Right lobe of liver (tissue), 6 donors: ENCODE measurements at regions not wholly inside any gene's neighbourhood (a gene's known extent, or its start where the extent isn't known, plus 50 kb on each side); places are given as distances from the start of the nearest gene placed in this dataset.

Experiments
- ATAC-seq, 4 donors: fragments of 200-7000 bp; cut with Tn5 transposase; one replicate each; pipeline ENCODE4 v1.9.1; 2020; ENCODE audit warnings: mild to moderate bottlenecking in 4 of 4, moderate library complexity in 4 of 4
- DNase-seq, 3 donors: peaks; one replicate each; pipeline ENCODE4 v3.0.0-alpha.2; 2020
- H3K27ac ChIP-seq, 3 donors: fragments of 200-600 bp; one replicate each; pipeline ENCODE4 v1.8.0; 2022
- H3K27me3 ChIP-seq, 2 donors: fragments of 200-600 bp; one replicate each; pipeline ENCODE4 v1.8.0; 2022
- H3K36me3 ChIP-seq, 4 donors: fragments of 200-600 bp; sonication (generic) in 1 of 4; one replicate each; pipeline versions ENCODE4 v1.5.1 to v1.8.0; 2017 to 2022; ENCODE audit warnings: control low read depth in 1 of 4
- H3K4me1 ChIP-seq, 4 donors: fragments of 200-600 bp; sonication (generic) in 1 of 4; one replicate each; pipeline versions ENCODE4 v1.5.1 to v1.8.0; 2017 to 2022; ENCODE audit warnings: control low read depth in 1 of 4
- H3K4me3 ChIP-seq, 3 donors: fragments of 200-600 bp; one replicate each; pipeline ENCODE4 v1.8.0; 2022
- H3K9me3 ChIP-seq, 4 donors: fragments of 200-600 bp; sonication (generic) in 1 of 4; one replicate each; pipeline versions ENCODE4 v1.5.1 to v1.8.0; 2017 to 2022; ENCODE audit warnings: control low read depth in 1 of 4
- CTCF ChIP-seq, 4 donors: fragments of 200-600 bp in 3 of 4; fragments of 450-650 bp in 1 of 4; IDR thresholded peaks; one replicate each; pipeline versions ENCODE4 v1.5.1 to v1.8.0; 2016 to 2022; ENCODE audit warnings: antibody characterized with exemption in 4 of 4, mild to moderate bottlenecking in 2 of 4
- POLR2A ChIP-seq: fragments of 450-650 bp; IDR thresholded peaks from one replicate; pipeline ENCODE4 v1.6.1; 2017; ENCODE audit warnings: antibody characterized with exemption, mild to moderate bottlenecking
- WGBS: methylation state at CpG from one replicate; pipeline ENCODE4 v1.1.6; 2018; ENCODE audit warnings: low coverage, low lambda C conversion rate; ENCODE audit not compliant: insufficient coverage; ENCODE audit errors: missing lambda C conversion rate; 5-methylcytosine and 5-hydroxymethylcytosine counted together
- intact Hi-C, 2 donors: fragments of 100-400 bp; cut with DNase I; formaldehyde crosslinking; loops; one replicate each; pipeline versions ENCODE4 v1.11.2 to v1.14.1; 2022
- donor health status: DM: no; HTN: yes; CAD: no.
- donor health status: DM: no; HTN: no; CAD: no.
- donor health status: DM: no; HTN: no; CAD: no.
- donor health status: DM: no; HTN: yes; CAD: no.
- donor health status: DM: no; HTN: yes; CAD: no.

- Histone ChIP-seq H3K27me3 (no peaks in the 10 kb centered on the region), H3K9me3 (no peaks in the 10 kb centered on the region), H3K4me1 (no peaks in the 10 kb centered on the region), H3K27ac (no peak overlapping the region), H3K4me3 (no peak overlapping the region), H3K36me3 (no peaks in the 10 kb centered on the region)
- peak; percentile 16 to 41 (median 35) for ATAC-seq
- intact Hi-C loops, result no loop called here
- DNase-seq, result no peak
- WGBS, result 36% methylated on average over 1 of the region's 1 CpG
- TF ChIP-seq POLR2A (no peak), CTCF (IDR thresholded peaks at IDR 0.05) (peak in 2 of 4 donors; percentile 6 to 7)
Measured at GRCh38 chr4:127188847-127189246, 443.9 kb upstream of the INTU start.

- DNase-seq (no peak), ATAC-seq (no peak)
- Histone ChIP-seq H3K4me1 (no peaks in the 10 kb centered on the region), H3K9me3 (no peaks in the 10 kb centered on the region), H3K27me3 (no peaks in the 10 kb centered on the region), H3K36me3 (no peaks in the 10 kb centered on the region), H3K4me3 (no peak overlapping the region), H3K27ac (no peak overlapping the region)
- intact Hi-C loops, result no loop called here
- TF ChIP-seq POLR2A, result no peak
- no peak for TF ChIP-seq CTCF (IDR thresholded peaks at IDR 0.05)
- WGBS, result 80% methylated on average over 1 of the region's 1 CpG
Measured at GRCh38 chr4:127194281-127194680, 438.5 kb upstream of the INTU start.

- no peak overlapping the region for H3K4me3 ChIP-seq
- TF ChIP-seq CTCF (IDR thresholded peaks at IDR 0.05), result no peak
- no peak for TF ChIP-seq POLR2A
- intact Hi-C loops, result no loop called here
- H3K4me1 ChIP-seq, result no peaks in the 10 kb centered on the region
- peak in 1 of 4 donors; percentile 24 for ATAC-seq
- DNase-seq, result no peak
- WGBS, result 20% methylated on average over 3 of the region's 7 CpGs
- H3K36me3 ChIP-seq, result no peaks in the 10 kb centered on the region
- H3K27ac ChIP-seq, result no peak overlapping the region
- no peaks in the 10 kb centered on the region for H3K9me3 ChIP-seq
- no peaks in the 10 kb centered on the region for H3K27me3 ChIP-seq
Measured at GRCh38 chr4:127196655-127197352, 436.0 kb upstream of the INTU start.

GRCh38 chr4:127203562-127204200 lies 429.1 kb upstream of the INTU start:
- H3K9me3 ChIP-seq, result no peaks in the 10 kb centered on the region
- no peaks in the 10 kb centered on the region for H3K4me1 ChIP-seq
- 49% methylated on average over 3 of the region's 3 CpGs for WGBS
- no peaks in the 10 kb centered on the region for H3K27me3 ChIP-seq
- intact Hi-C loops, result no loop called here
- no peak for ATAC-seq
- DNase-seq, result no peak
- TF ChIP-seq POLR2A (no peak), CTCF (IDR thresholded peaks at IDR 0.05) (no peak)
- H3K4me3 ChIP-seq, result no peak overlapping the region
- H3K27ac ChIP-seq, result no peak overlapping the region
- H3K36me3 ChIP-seq, result no peaks in the 10 kb centered on the region
